CD14-positive monocyte (primary cell): ENCODE measurements at regions not wholly inside any gene's neighbourhood (a gene's known extent, or its start where the extent isn't known, plus 50 kb on each side); places are given as distances from the start of the nearest gene placed in this dataset.
"Not testable (repeated sequence)": the region's sequence is repeated elsewhere in the genome, so short reads cannot be mapped to it uniquely, and the experiment has no call there.

Experiments used
- DNase-seq, 3 donors: peaks; one replicate each; pipeline ENCODE4 v3.0.0-alpha.2; 2011 to 2022
- H2AFZ ChIP-seq: 2 replicates; pipeline ENCODE4 v1.6.0; 2012; ENCODE audit warnings: mild to moderate bottlenecking, low read depth, low read length, inconsistent platforms; ENCODE audit not compliant: insufficient read depth, poor library complexity, severe bottlenecking
- H3K27ac ChIP-seq, 2 donors: 1 replicate in 1 of 2; 2 replicates in 1 of 2; pipeline ENCODE4 v1.5.1; 2012 to 2013; ENCODE audit warnings: low read length in 2 of 2, control low read depth in 1 of 2, inconsistent platforms in 1 of 2, low read depth in 1 of 2, mild to moderate bottlenecking in 1 of 2
- H3K27me3 ChIP-seq, 2 donors: one replicate each; pipeline versions ENCODE4 v1.6.0 to v1.6.1; 2011 to 2013; ENCODE audit warnings: low read length in 2 of 2; ENCODE audit not compliant: control insufficient read depth in 2 of 2, insufficient read depth in 2 of 2
- H3K36me3 ChIP-seq, 2 donors: replicated peaks in 1 of 2; 1 replicate in 1 of 2; 2 replicates in 1 of 2; pipeline versions ENCODE4 v1.5.1 to v1.6.1; 2012 to 2013; ENCODE audit warnings: low read length in 2 of 2, control low read depth in 1 of 2, inconsistent platforms in 1 of 2, mild to moderate bottlenecking in 1 of 2; ENCODE audit not compliant: insufficient read depth in 2 of 2, control insufficient read depth in 1 of 2
- H3K4me1 ChIP-seq, 2 donors: 1 replicate in 1 of 2; 2 replicates in 1 of 2; pipeline versions ENCODE4 v1.5.1 to v1.6.1; 2012 to 2013; ENCODE audit warnings: low read length in 2 of 2, control low read depth in 1 of 2, inconsistent platforms in 1 of 2, mild to moderate bottlenecking in 1 of 2, moderate library complexity in 1 of 2; ENCODE audit not compliant: insufficient read depth in 2 of 2, control insufficient read depth in 1 of 2
- H3K4me2 ChIP-seq: replicated peaks from 2 replicates; pipeline ENCODE3; 2012; ENCODE audit warnings: low read length, moderate library complexity, mild to moderate bottlenecking; ENCODE audit not compliant: poor library complexity, severe bottlenecking; ENCODE audit errors: extremely low read depth
- H3K4me3 ChIP-seq, 3 experiments: fragments of 200-600 bp in 1 of 3; sonication (generic) in 1 of 3; replicated peaks in 1 of 3; 1 replicate in 2 of 3; 2 replicates in 1 of 3; pipeline ENCODE4 v1.5.1; 2011 to 2013; ENCODE audit warnings: low read length in 3 of 3, mild to moderate bottlenecking in 3 of 3, control low read depth in 2 of 3, low read depth in 2 of 3, inconsistent platforms in 1 of 3, moderate library complexity in 1 of 3
- H3K79me2 ChIP-seq: 2 replicates; pipeline ENCODE4 v1.6.0; 2012; ENCODE audit warnings: mild to moderate bottlenecking, control low read depth, inconsistent platforms, low read length, moderate library complexity; ENCODE audit not compliant: insufficient read depth
- H3K9ac ChIP-seq: 2 replicates; pipeline ENCODE4 v1.6.0; 2017; ENCODE audit warnings: low read length, mild to moderate bottlenecking; ENCODE audit not compliant: insufficient read depth, poor library complexity, severe bottlenecking
- H3K9me3 ChIP-seq, 2 donors: replicated peaks in 1 of 2; 1 replicate in 1 of 2; 2 replicates in 1 of 2; pipeline versions ENCODE4 v1.5.1 to v1.6.1; 2012 to 2013; ENCODE audit warnings: low read length in 2 of 2, control low read depth in 1 of 2; ENCODE audit not compliant: control insufficient read depth in 1 of 2, insufficient read depth in 1 of 2
- H4K20me1 ChIP-seq: 2 replicates; pipeline ENCODE4 v1.6.0; 2012; ENCODE audit warnings: mild to moderate bottlenecking, low read length, control low read depth, moderate library complexity; ENCODE audit not compliant: insufficient read depth
- H3K27ac Mint-ChIP-seq, 7 donors: one replicate each; pipeline ENCODE4 v1.8.0; 2020; ENCODE audit warnings: mild to moderate bottlenecking in 7 of 7, mixed read lengths in 7 of 7, moderate library complexity in 6 of 7, inconsistent platforms in 2 of 7
- H3K27me3 Mint-ChIP-seq, 3 donors: one replicate each; pipeline ENCODE4 v1.8.0; 2021 to 2022; ENCODE audit warnings: low read depth in 3 of 3, mild to moderate bottlenecking in 3 of 3, mixed read lengths in 3 of 3, moderate library complexity in 3 of 3, inconsistent platforms in 1 of 3
- H3K36me3 Mint-ChIP-seq, 2 donors: one replicate each; pipeline ENCODE4 v1.8.0; 2020; ENCODE audit warnings: mixed read lengths in 2 of 2, inconsistent platforms in 1 of 2, mild to moderate bottlenecking in 1 of 2
- H3K4me1 Mint-ChIP-seq: one replicate; pipeline ENCODE4 v1.8.0; 2020; ENCODE audit warnings: mild to moderate bottlenecking, mixed read lengths
- H3K4me3 Mint-ChIP-seq, 2 donors: one replicate each; pipeline ENCODE4 v1.8.0; 2020; ENCODE audit warnings: mild to moderate bottlenecking in 2 of 2, mixed read lengths in 2 of 2, moderate library complexity in 1 of 2
- H3K9me3 Mint-ChIP-seq, 7 donors: one replicate each; pipeline ENCODE4 v1.8.0; 2020 to 2022; ENCODE audit warnings: mixed read lengths in 7 of 7, mild to moderate bottlenecking in 6 of 7, moderate library complexity in 6 of 7, inconsistent platforms in 2 of 7
- WGBS: methylation state at CpG from one replicate; pipeline ENCODE4 v1.1.5; 2013; ENCODE audit warnings: missing lambda C conversion rate; ENCODE audit not compliant: insufficient coverage; 5-methylcytosine and 5-hydroxymethylcytosine counted together
- intact Hi-C, 2 donors: fragments of 100-400 bp; cut with micrococcal nuclease; formaldehyde crosslinking; loops; one replicate each; pipeline versions ENCODE4 v1.15.0 to v1.15.1; 2023
- TF ChIP-seq, protein P1 (sequence below): fragments of 200-600 bp; IDR thresholded peaks from one replicate; pipeline ENCODE4 v1.8.0; 2022; ENCODE audit warnings: antibody characterized with exemption, mild to moderate bottlenecking

DNA sequence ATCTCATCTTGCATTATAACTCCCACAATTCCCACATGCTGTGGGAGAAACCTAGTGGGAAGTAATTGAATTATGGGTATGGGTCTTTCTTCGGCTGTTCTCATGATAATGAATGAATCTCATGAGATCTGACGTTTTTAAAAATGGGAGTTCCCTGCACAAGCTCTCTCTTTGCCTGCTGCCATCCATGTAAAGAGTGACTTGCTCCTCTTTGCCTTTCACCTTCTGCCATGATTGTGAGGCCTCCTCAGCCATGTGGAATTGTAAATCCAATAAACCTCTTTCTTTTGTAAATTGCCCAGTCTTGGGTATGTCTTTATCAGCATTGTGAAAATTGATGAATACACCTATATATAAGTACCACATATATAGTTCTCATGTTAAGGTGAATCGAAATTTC lies 961.7 kb upstream of the COX7C start:
- no CpG with 5 or more reads among the region's 3 CpGs for WGBS
- H3K4me2 ChIP-seq, result no peak overlapping the region
- no peaks in the 10 kb centered on the region for H3K4me1 Mint-ChIP-seq
- no peaks in the 10 kb centered on the region for H3K79me2 ChIP-seq
- H3K4me1 ChIP-seq, result no peaks in the 10 kb centered on the region
- no peaks in the 10 kb centered on the region for H3K36me3 ChIP-seq
- no peak overlapping the region for H3K27ac Mint-ChIP-seq
- no peaks in the 10 kb centered on the region for H4K20me1 ChIP-seq
- H3K4me3 Mint-ChIP-seq, result no peak overlapping the region
- peaks cover 3 to 6% of the 10 kb centered on the region in 2 donors for H3K9me3 ChIP-seq
- H3K9ac ChIP-seq, result no peak overlapping the region
- no peak overlapping the region for H2AFZ ChIP-seq
- no peaks in the 10 kb centered on the region for H3K27me3 ChIP-seq
- no peak overlapping the region for H3K27ac ChIP-seq
- no peak for DNase-seq
- peaks cover 0 to 10% (median 2%) of the 10 kb centered on the region in 7 donors for H3K9me3 Mint-ChIP-seq
- no peaks in the 10 kb centered on the region for H3K27me3 Mint-ChIP-seq
- intact Hi-C loops, result no loop called here
- TF ChIP-seq, protein P1, sequence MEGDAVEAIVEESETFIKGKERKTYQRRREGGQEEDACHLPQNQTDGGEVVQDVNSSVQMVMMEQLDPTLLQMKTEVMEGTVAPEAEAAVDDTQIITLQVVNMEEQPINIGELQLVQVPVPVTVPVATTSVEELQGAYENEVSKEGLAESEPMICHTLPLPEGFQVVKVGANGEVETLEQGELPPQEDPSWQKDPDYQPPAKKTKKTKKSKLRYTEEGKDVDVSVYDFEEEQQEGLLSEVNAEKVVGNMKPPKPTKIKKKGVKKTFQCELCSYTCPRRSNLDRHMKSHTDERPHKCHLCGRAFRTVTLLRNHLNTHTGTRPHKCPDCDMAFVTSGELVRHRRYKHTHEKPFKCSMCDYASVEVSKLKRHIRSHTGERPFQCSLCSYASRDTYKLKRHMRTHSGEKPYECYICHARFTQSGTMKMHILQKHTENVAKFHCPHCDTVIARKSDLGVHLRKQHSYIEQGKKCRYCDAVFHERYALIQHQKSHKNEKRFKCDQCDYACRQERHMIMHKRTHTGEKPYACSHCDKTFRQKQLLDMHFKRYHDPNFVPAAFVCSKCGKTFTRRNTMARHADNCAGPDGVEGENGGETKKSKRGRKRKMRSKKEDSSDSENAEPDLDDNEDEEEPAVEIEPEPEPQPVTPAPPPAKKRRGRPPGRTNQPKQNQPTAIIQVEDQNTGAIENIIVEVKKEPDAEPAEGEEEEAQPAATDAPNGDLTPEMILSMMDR, result no peak
- no peak overlapping the region for H3K4me3 ChIP-seq
- H3K36me3 Mint-ChIP-seq, result no peaks in the 10 kb centered on the region

DNA sequence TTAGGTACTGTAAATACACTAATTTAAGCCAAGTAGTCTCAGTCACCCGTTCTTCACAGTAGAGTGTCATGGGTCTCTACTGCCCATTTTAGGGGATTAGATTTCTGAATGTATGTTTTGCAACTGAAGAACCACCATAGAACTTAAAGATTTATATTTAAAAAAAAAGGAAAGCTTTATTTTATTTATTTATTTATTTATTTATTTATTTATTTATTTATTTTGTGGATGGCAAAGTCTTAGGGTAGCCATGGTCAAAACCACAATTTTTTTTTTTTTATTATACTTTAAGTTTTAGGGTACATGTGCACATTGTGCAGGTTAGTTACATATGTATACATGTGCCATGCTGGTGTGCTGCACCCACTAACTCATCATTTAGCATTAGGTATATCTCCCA lies 960.4 kb upstream of the COX7C start:
- H3K9me3 Mint-ChIP-seq, result peaks cover 0 to 12% (median 9%) of the 10 kb centered on the region in 7 donors
- H3K27ac Mint-ChIP-seq, H3K4me1 ChIP-seq, DNase-seq, intact Hi-C loops, H3K36me3 ChIP-seq, H3K9me3 ChIP-seq, H3K4me1 Mint-ChIP-seq, H3K4me2 ChIP-seq, H3K27me3 Mint-ChIP-seq, H3K27ac ChIP-seq, H3K4me3 ChIP-seq, H4K20me1 ChIP-seq, H2AFZ ChIP-seq, H3K79me2 ChIP-seq, H3K9ac ChIP-seq, H3K4me3 Mint-ChIP-seq, H3K27me3 ChIP-seq, H3K36me3 Mint-ChIP-seq: not testable (repeated sequence)
- WGBS, result no CpG with 5 or more reads among the region's 1 CpG

DNA sequence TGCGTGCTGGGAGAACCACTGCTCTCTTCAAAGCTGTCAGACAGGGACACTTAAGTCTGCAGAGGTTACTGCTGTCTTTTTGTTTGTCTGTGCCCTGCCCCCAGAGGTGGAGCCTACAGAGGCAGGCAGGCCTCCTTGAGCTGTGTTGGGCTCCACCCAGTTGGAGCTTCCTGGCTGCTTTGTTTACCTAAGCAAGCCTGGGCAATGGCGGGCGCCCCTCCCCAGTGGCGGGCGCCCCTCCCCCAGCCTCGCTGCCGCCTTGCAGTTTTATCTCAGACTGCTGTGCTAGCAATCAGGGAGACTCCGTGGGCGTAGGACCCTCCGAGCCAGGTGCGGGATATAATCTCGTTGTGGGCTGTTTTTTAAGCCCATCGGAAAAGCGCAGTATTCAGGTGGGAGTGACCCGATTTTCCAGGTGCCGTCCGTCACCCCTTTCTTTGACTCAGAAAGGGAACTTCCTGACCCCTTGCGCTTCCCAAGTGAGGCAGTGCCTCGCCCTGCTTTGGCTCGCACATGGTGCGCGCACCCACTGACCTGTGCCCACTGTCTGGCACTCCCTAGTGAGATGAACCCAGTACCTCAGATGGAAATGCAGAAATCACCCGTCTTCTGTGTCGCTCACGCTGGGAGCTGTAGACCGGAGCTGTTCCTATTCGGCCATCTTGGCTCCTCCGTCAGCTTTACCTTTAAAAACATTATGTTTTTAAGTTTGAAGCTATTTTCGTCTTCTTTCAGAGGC lies 954.6 kb upstream of the COX7C start:
- H3K4me2 ChIP-seq, H3K79me2 ChIP-seq, H3K4me1 ChIP-seq, H3K27me3 Mint-ChIP-seq, H3K9ac ChIP-seq, DNase-seq, H3K36me3 Mint-ChIP-seq, H2AFZ ChIP-seq, H3K4me3 Mint-ChIP-seq, H3K27ac Mint-ChIP-seq, H3K4me1 Mint-ChIP-seq, H3K27me3 ChIP-seq, H4K20me1 ChIP-seq, H3K9me3 ChIP-seq, H3K4me3 ChIP-seq, intact Hi-C loops, H3K27ac ChIP-seq, H3K36me3 ChIP-seq: not testable (repeated sequence)
- H3K9me3 Mint-ChIP-seq, result peaks cover 2 to 12% (median 4%) of the 10 kb centered on the region in 7 donors
- no CpG with 5 or more reads among the region's 29 CpGs for WGBS
